IPS DF 4.7 (cell line): ENCODE measurements at regions not wholly inside any gene's neighbourhood (a gene's known extent, or its start where the extent isn't known, plus 50 kb on each side); places are given as distances from the start of the nearest gene placed in this dataset.
"Not testable (repeated sequence)": the region's sequence is repeated elsewhere in the genome, so short reads cannot be mapped to it uniquely, and the experiment has no call there.

ENCODE experiments used
- DNase-seq: peaks from one replicate; pipeline ENCODE4 v3.0.0-alpha.2; 2013; ENCODE audit warnings: low spot score; ENCODE audit errors: extremely low read depth

DNA sequence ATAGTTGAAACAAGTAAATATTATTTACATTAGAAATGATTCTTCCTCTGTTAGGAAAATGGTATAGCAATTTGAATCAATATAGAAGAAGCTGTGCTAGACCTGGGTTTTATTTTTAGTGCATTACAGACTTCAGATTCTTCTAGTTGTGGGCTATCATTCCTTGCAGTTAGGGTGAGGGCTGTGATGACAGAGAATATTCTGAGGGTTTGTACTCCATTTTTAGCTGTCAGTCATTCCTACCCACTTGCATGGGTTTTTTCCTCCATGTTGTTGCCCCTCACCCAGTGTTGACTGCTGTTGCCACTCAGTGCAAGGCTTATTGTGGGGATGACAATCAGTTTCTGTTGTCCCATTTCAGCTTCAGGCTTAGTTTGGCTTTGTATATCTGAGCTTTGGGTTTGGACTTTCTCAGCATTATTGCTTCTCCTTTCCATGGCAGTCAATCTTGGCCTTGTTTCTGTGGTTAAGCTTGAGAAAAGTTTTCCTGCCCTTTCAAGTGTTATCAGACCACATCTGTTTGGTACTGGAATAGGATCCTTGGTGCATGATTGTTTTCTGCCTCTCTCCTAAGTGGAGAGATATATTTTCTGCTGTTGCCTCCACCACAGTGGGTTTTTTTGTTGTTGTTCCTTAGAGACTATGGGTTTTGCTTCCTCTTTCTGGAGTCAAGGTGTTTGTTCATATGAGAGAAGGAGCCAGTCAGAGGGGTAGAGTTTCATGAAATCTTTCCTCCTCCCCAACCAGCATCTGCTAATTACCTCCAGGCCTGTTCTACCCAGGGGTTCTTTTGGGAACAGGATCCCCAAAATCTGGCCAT is 312.7 kb upstream of the CWC22 start:
- DNase-seq, result no peak

DNA sequence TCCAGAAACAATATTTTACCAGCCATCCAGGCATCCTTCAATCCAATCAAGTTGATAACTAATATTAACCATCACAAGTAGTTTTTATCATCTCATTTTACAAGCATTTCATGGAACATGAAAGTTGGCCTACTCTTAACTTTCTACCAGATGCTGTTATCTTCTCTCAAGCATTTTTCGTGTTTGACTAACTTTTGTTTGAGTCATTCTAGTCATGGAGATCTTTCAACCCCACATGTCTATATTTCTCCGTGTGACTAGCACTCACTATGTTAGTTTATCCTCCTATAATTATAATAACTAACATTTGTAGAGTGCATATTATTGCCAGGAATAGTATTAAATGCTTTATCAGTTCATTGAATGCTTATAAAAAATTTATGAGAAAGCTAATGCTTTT is 307.0 kb upstream of the CWC22 start:
- DNase-seq, result no peak

- DNase-seq, result no peak
Observed at GRCh38 chr2:180312542-180312941, 305.4 kb upstream of the CWC22 start.

DNA sequence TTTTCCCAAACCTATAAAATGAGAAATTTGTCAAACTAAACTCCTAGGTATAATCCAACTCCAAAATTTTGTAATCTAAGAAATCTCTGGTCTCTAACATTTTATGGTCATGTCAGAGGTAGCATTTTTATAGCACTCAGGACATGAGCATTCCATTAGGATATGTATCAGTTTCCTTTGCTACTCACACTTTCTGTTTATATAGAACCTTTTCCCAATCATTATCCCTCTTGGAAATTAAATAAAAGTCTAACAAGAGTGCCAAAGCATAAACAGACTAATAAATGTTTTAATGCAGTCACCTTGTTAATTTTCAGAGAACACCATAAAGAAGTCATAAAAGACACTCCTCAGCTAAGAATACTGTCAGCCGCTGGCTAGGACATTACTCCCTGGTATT is 300.0 kb upstream of the CWC22 start:
- no peak for DNase-seq

DNA sequence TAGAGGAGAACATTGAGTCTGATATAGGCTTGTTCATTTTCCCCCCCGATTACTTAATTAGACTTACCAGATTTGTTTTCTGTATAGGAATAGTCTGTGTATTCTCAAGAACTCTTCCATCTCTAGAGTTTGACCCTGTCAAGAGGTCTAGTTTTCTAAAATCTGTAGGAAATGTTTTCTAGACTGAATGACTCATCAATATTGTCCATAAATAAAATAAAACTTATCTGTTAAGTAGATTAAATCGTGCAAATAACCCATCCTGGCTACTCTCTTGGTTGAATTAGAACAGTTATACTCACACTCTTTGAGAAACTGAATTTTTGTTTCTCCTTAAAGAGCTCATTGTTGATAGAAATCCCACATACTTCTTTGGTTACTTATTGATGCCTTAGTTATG is 299.2 kb upstream of the CWC22 start:
- DNase-seq, result no peak

DNA sequence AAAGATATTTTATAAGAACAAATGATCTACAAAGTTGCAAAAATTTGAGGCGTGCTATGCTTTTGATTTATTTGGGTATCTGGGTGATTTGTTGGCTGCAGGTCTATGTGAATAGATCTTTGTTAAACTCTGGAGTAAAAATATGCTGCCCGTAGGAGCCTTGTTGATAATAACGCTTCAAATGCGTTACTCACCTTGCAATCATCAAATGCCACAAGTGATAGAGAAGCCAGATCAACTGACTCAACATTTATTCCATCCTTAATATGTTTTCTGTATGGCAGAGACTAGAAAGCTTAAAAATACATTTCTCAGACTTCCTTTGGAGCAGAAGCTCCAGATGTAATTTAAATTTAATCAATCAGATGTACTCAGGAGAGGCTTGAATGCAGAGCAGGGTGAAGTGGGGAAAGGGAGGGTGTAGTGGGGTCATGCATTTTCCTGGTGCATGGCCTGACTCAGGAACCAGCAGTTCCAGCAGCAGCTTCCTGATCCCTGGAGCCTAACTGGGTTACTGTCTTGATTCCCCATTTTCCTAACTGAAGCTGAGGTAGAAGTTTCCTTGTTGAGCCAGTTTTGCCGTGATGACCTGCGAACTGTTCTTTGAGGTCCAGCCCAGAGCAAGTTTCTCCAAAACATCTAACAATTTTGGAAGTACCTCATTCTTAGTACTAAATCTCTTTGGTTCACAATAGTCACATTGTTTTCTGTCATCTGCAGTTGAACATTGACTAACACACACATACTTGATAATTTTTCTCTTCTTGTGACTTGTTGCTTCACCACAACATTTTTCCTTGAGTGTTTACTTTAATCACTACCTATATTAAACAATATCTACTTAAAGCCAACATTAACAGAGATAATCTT is 284.7 kb upstream of the CWC22 start:
- DNase-seq, result no peak

DNA sequence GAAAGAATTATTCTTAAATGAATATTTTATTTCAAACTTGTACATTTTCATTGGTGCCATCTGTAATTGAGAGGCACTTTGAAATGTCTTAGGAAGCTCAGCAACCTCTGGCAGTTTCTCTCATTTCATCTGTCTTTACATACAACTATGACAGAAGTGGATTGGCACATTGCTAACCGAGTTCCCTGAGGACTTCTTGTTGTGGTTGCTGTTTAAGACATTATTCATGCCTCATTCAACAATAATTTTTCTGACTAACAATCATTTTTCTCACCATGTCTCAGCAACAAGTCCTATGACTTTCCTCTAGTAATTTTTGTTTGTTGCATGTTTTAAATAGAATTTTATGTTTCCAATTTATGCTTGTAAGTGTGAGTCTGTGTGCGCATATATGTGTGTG is 284.0 kb upstream of the CWC22 start:
- no peak for DNase-seq

DNA sequence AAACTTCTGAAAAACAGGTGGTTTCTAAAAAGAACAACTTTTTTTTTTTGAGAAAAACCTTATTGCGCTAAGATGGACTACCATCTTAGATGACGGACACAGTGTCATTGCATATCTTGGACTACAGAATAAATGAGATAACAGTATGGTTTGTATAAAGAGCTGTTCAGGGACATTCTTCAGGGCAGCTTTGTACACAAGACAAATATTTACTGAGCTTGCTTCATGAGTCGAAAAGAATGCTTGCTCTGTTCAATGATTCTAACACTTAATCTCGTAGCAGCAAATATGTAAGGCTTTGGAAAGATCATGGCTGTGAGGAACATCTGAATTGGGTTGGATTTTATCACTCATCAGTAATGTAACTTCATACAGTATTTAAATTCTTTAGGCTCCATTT is 282.5 kb upstream of the CWC22 start:
- no peak for DNase-seq

- no peak for DNase-seq
Observed at GRCh38 chr2:180279581-180279980, 272.5 kb upstream of the CWC22 start.

DNA sequence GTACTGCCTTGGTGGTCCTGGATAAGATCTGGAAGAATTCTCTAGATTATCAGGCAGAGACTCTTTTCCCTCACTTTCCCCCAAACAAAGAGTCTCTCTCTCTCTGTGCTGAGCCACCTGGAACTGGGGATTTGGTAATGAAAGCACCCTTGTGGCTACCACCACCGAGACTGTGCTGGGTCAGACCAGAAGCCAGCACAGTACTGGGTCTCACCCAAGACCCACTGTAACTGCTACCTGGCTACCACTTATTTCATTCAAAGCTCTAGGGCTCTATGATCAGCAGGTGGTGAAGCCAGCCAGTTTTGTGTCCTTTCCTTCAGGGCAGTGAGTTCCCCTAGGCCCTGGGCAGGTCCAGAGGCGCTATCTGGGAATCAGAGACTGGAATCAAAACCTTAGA is 269.6 kb upstream of the CWC22 start:
- no peak for DNase-seq

GRCh38 chr2:180268006-180268405 is 260.9 kb upstream of the CWC22 start:
- DNase-seq, result no peak

- no peak for DNase-seq
Observed at GRCh38 chr2:180261976-180262375, 254.9 kb upstream of the CWC22 start.

GRCh38 chr2:180258579-180258978 is 251.5 kb upstream of the CWC22 start:
- no peak for DNase-seq

DNA sequence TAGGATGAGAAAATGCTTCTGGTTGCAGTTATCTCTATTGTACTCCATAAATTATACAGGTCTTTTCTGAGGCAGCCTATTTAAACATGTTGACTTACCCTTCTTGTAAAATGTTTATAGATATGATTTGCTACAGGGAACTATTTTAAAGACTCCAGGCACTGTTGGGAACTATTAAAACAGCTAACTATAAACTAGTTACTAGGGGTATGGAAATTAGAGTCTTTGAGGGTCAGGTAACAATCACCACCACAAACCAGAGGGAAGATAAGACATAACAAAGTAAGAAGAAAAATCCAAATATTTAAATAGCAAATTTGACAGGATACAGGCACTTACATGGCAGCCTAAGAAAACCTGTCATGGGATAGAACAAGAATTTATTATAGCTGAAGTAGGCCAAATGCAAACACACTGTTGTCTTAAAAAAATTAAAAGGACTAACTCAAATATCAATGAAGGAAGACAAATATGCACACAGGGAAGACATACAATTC is 251.0 kb upstream of the CWC22 start:
- DNase-seq, result no peak

DNA sequence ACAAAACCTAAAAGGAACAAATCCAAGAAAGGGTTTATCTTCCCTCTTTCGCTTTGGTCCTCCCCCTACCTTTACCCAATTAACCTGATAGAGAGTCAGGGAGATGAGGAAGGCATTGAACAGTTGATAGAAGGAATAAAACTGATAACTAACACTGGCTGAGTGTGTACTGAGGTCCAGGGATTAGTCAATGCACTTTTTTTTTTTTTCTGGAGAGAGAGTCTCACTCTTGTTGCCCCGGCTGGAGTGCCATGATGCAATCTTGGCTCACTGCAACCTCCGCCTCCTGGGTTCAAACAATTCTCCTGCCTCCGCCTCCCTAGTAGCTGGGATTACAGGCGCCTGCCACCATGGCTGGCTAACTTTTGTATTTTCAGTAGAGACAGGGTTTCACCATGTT is 250.2 kb upstream of the CWC22 start:
- DNase-seq, result no peak

DNA sequence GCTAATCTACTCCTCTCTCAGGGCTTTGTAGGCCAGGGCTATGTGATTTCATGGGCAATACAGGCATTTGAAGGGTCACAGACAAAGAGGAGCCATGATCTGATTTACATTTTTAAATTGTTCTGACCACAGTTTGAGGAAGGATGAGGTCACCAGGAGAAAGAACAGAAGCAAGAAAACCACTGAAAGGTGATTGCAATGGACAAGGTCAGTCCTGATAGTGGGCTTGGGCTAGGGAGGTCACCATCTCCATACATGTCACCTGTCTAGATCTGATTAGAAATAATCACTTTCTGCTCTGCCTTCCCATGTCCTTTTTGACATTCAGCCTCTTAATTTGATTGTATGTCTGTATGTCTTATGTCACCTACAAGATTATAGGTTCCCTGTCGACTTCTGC is 248.9 kb upstream of the CWC22 start:
- DNase-seq, result no peak

DNA sequence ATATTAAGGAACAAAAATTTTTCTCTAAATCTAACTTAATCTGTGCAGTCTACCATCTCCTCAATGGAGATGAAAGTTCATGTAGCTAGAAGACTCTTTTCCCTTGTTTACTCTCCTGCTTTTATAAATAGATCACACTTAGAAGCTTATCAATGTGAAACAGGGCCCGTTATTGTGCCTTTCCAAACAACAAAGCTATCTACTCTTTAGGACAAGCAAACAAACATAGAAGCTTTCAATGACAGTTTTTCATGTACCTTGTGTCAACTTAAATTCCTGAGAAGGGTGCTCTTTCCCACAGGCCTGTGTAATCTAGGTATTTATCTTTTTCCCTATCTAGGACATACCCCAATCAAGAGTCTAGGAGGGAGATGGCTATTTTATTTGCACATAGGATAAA is 247.8 kb upstream of the CWC22 start:
- DNase-seq, result no peak

- DNase-seq, result no peak
Observed at GRCh38 chr2:180247658-180248057, 240.6 kb upstream of the CWC22 start.

GRCh38 chr2:180246268-180246667 is 239.2 kb upstream of the CWC22 start:
- no peak for DNase-seq

DNA sequence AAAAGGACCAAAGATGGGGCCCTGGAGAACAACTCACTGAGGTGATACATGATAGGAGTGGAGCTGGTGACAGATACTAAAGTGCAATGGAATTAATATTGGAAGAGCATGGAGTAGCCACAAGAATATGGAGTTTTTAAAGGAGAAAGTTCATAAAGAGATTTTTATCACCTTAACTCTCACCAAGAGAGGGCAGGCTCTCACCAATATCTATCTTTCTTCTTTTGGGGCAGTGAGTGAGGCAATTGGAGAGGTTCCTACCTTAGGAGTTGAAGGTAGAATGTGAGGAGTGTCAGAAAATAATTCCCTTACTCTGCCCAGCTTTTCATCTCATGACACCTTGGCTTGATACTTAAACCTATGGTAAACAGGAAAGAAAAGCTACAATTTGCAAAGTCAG is 233.7 kb upstream of the CWC22 start:
- DNase-seq, result peak; percentile 0

GRCh38 chr2:180238729-180239128 is 231.6 kb upstream of the CWC22 start:
- DNase-seq, result no peak

GRCh38 chr2:180236061-180236460 is 229.0 kb upstream of the CWC22 start:
- not testable (repeated sequence) for DNase-seq
